ENCODE measurements at regions not wholly inside any gene's neighbourhood (a gene's known extent, or its start where the extent isn't known, plus 50 kb on each side); places are given as distances from the start of the nearest gene placed in this dataset.

- TF ChIP-seq CTCF (IDR thresholded peaks at IDR 0.05; ENCODE audit: low read depth, low read length, missing control alignments) = no peak
- H3K4me3 ChIP-seq (replicated peaks; ENCODE audit: low read depth, low read length) = no peak overlapping the region
- DNase-seq (ENCODE audit: extremely low read depth, low read depth) = no peak
These were observed 56.3 kb upstream of the SPEF2 start for GRCh38 chr5:35561396-35561795.

GRCh38 chr5:35557748-35558147, 59.9 kb upstream of the SPEF2 start:
- no peak overlapping the region for H3K4me3 ChIP-seq (replicated peaks; ENCODE audit: low read depth, low read length)
- DNase-seq (ENCODE audit: extremely low read depth, low read depth) = no peak
- TF ChIP-seq CTCF (IDR thresholded peaks at IDR 0.05; ENCODE audit: low read depth, low read length, missing control alignments) = no peak

GRCh38 chr5:35557199-35557598, 60.5 kb upstream of the SPEF2 start:
- TF ChIP-seq CTCF (IDR thresholded peaks at IDR 0.05; ENCODE audit: low read depth, low read length, missing control alignments) = no peak
- no peak for DNase-seq (ENCODE audit: extremely low read depth, low read depth)
- no peak overlapping the region for H3K4me3 ChIP-seq (replicated peaks; ENCODE audit: low read depth, low read length)

- no peak for TF ChIP-seq CTCF (IDR thresholded peaks at IDR 0.05; ENCODE audit: low read depth, low read length, missing control alignments)
- H3K4me3 ChIP-seq (replicated peaks; ENCODE audit: low read depth, low read length) = no peak overlapping the region
- DNase-seq (ENCODE audit: extremely low read depth, low read depth) = no peak
These were observed 63.6 kb upstream of the SPEF2 start for GRCh38 chr5:35554016-35554415.

GRCh38 chr5:35545190-35545589, 72.5 kb upstream of the SPEF2 start:
- no peak overlapping the region for H3K4me3 ChIP-seq (replicated peaks; ENCODE audit: low read depth, low read length)
- no peak for DNase-seq (ENCODE audit: extremely low read depth, low read depth)
- no peak for TF ChIP-seq CTCF (IDR thresholded peaks at IDR 0.05; ENCODE audit: low read depth, low read length, missing control alignments)

- TF ChIP-seq CTCF (IDR thresholded peaks at IDR 0.05; ENCODE audit: low read depth, low read length, missing control alignments) = no peak
- H3K4me3 ChIP-seq (replicated peaks; ENCODE audit: low read depth, low read length) = no peak overlapping the region
- no peak for DNase-seq (ENCODE audit: extremely low read depth, low read depth)
These were observed 74.3 kb upstream of the SPEF2 start for GRCh38 chr5:35543408-35543807.

- TF ChIP-seq CTCF (IDR thresholded peaks at IDR 0.05; ENCODE audit: low read depth, low read length, missing control alignments) = no peak
- no peak overlapping the region for H3K4me3 ChIP-seq (replicated peaks; ENCODE audit: low read depth, low read length)
- DNase-seq (ENCODE audit: extremely low read depth, low read depth) = no peak
These were observed 77.7 kb upstream of the SPEF2 start for GRCh38 chr5:35540002-35540401.

Measured in HFF-Myc (cell line).